ENCODE measurements at regions not wholly inside any gene's neighbourhood (a gene's known extent, or its start where the extent isn't known, plus 50 kb on each side); places are given as distances from the start of the nearest gene placed in this dataset.

GRCh38 chr4:128341634-128342033 lies 54.0 kb upstream of the PGRMC2 start:
- Mint-ChIP-seq H3K4me1 (ENCODE audit: unreplicated experiment) (peaks cover 9% of the 10 kb centered on the region), H3K9me3 (ENCODE audit: unreplicated experiment) (no peaks in the 10 kb centered on the region), H3K36me3 (ENCODE audit: unreplicated experiment) (no peaks in the 10 kb centered on the region), H3K27ac (ENCODE audit: unreplicated experiment) (no peak overlapping the region), H3K4me3 (ENCODE audit: unreplicated experiment) (no peak overlapping the region), H3K27me3 (ENCODE audit: unreplicated experiment) (no peaks in the 10 kb centered on the region)
- no peak for TF ChIP-seq CTCF (IDR thresholded peaks at IDR 0.05)
- no peak for DNase-seq (ENCODE audit: extremely low spot score, unreplicated experiment)

GRCh38 chr4:128338634-128339355 lies 51.2 kb upstream of the PGRMC2 start:
- H3K4me1 Mint-ChIP-seq (ENCODE audit: unreplicated experiment) = peaks cover 9% of the 10 kb centered on the region
- no peak overlapping the region for H3K4me3 Mint-ChIP-seq (ENCODE audit: unreplicated experiment)
- H3K27me3 Mint-ChIP-seq (ENCODE audit: unreplicated experiment) = no peaks in the 10 kb centered on the region
- no peak overlapping the region for H3K27ac Mint-ChIP-seq (ENCODE audit: unreplicated experiment)
- no peaks in the 10 kb centered on the region for H3K36me3 Mint-ChIP-seq (ENCODE audit: unreplicated experiment)
- no peak for TF ChIP-seq CTCF (IDR thresholded peaks at IDR 0.05)
- H3K9me3 Mint-ChIP-seq (ENCODE audit: unreplicated experiment) = no peaks in the 10 kb centered on the region
- DNase-seq (ENCODE audit: extremely low spot score, unreplicated experiment) = no peak

GRCh38 chr4:128337863-128338262 lies 50.2 kb upstream of the PGRMC2 start:
- peaks cover 9% of the 10 kb centered on the region for H3K4me1 Mint-ChIP-seq (ENCODE audit: unreplicated experiment)
- no peaks in the 10 kb centered on the region for H3K36me3 Mint-ChIP-seq (ENCODE audit: unreplicated experiment)
- DNase-seq (ENCODE audit: extremely low spot score, unreplicated experiment) = no peak
- H3K4me3 Mint-ChIP-seq (ENCODE audit: unreplicated experiment) = no peak overlapping the region
- no peak overlapping the region for H3K27ac Mint-ChIP-seq (ENCODE audit: unreplicated experiment)
- no peak for TF ChIP-seq CTCF (IDR thresholded peaks at IDR 0.05)
- H3K27me3 Mint-ChIP-seq (ENCODE audit: unreplicated experiment) = no peaks in the 10 kb centered on the region
- no peaks in the 10 kb centered on the region for H3K9me3 Mint-ChIP-seq (ENCODE audit: unreplicated experiment)
